GM06990 (cell line): ENCODE measurements at regions not wholly inside any gene's neighbourhood (a gene's known extent, or its start where the extent isn't known, plus 50 kb on each side); places are given as distances from the start of the nearest gene placed in this dataset.
"Not testable (repeated sequence)": the region's sequence is repeated elsewhere in the genome, so short reads cannot be mapped to it uniquely, and the experiment has no call there.

ENCODE experiments used
- DNase-seq: peaks from one replicate; pipeline ENCODE4 v3.0.0-alpha.2; 2011; ENCODE audit not compliant: insufficient read length; ENCODE audit errors: extremely low read depth
- H3K27me3 ChIP-seq: replicated peaks from 2 replicates; pipeline ENCODE4 v1.6.0; 2011; ENCODE audit warnings: low read length; ENCODE audit not compliant: control insufficient read depth, insufficient read depth
- H3K36me3 ChIP-seq: 2 replicates; pipeline ENCODE4 v1.5.1; 2011; ENCODE audit warnings: low read length; ENCODE audit not compliant: control insufficient read depth, insufficient read depth
- H3K4me3 ChIP-seq: replicated peaks from 2 replicates; pipeline ENCODE4 v1.5.1; 2011; ENCODE audit warnings: low read depth, mild to moderate bottlenecking, control low read depth, low read length
- TF ChIP-seq, protein P1 (sequence below): IDR thresholded peaks from 2 replicates; pipeline ENCODE4 v1.5.1; 2011; ENCODE audit warnings: low read length, control low read depth, mild to moderate bottlenecking, inconsistent platforms; ENCODE audit not compliant: insufficient read depth, poor library complexity, severe bottlenecking

DNA sequence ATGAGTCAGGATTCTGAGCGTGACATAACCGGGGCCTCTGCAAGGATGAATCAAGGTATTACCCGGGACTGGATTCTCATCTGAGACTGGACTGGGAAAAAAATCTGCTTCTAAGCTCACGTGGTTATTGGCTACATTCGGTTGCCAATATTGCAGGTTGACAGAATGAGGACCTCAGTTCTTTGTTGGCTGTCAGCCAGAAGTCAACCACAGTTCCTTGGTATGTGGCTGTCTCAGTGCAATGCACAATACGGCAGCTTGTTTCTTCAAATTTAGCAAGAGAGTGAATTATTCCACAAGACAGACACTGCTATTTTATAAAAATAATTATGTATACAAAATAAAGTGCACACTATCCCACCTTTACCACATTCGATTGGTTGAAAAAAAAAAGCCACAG is 424.2 kb downstream of the KLHL4 start:
- Histone ChIP-seq H3K27me3 (no peaks in the 10 kb centered on the region), H3K36me3 (no peaks in the 10 kb centered on the region), H3K4me3 (no peak overlapping the region)
- TF ChIP-seq, protein P1, sequence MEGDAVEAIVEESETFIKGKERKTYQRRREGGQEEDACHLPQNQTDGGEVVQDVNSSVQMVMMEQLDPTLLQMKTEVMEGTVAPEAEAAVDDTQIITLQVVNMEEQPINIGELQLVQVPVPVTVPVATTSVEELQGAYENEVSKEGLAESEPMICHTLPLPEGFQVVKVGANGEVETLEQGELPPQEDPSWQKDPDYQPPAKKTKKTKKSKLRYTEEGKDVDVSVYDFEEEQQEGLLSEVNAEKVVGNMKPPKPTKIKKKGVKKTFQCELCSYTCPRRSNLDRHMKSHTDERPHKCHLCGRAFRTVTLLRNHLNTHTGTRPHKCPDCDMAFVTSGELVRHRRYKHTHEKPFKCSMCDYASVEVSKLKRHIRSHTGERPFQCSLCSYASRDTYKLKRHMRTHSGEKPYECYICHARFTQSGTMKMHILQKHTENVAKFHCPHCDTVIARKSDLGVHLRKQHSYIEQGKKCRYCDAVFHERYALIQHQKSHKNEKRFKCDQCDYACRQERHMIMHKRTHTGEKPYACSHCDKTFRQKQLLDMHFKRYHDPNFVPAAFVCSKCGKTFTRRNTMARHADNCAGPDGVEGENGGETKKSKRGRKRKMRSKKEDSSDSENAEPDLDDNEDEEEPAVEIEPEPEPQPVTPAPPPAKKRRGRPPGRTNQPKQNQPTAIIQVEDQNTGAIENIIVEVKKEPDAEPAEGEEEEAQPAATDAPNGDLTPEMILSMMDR = no peak
- no peak for DNase-seq

DNA sequence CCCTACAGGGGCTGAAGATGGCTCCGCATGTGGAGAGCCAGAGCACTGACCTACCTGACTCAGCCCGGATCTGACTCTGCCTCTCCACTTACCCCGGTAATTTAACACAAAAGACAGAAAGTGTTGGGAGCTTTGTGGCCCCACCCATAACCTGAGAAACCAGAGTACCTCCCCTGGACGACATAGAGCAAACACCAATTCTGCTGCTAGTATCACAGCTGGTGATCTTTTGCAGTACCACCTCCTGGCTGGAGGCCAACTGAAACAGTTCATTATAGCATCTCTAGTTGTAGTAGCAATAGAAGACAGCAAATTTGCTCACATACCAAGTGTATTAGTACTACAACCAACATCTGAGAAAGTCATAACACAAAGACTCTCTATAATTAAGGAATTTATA is 443.9 kb downstream of the KLHL4 start:
- DNase-seq = no peak
- no peaks in the 10 kb centered on the region for H3K36me3 ChIP-seq
- no peaks in the 10 kb centered on the region for H3K27me3 ChIP-seq
- TF ChIP-seq, protein P1 = no peak
- H3K4me3 ChIP-seq = no peak overlapping the region

DNA sequence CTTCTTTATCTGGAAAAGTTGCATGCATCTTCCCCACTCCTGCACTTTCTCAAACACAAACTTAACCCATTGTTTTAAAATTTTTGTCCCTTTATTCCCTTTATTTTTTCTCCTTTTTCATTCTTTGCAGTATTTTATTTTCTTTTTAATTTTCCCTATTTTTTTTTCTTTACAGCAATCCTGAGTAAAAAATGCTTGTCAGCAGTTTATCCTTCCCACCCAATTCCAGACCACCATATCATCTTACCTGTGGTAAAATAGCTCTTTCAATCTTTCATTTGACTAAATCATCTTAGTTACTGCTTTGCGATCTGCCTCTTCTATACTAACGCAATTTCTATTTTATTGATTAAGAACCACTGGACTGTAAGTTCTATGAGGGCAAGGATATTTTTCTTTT is 450.5 kb downstream of the KLHL4 start:
- TF ChIP-seq, protein P1 = no peak
- no peaks in the 10 kb centered on the region for H3K36me3 ChIP-seq
- H3K27me3 ChIP-seq = no peaks in the 10 kb centered on the region
- no peak overlapping the region for H3K4me3 ChIP-seq
- DNase-seq = no peak

GRCh38 chrX:87972121-87972520 is 454.5 kb downstream of the KLHL4 start:
- H3K36me3 ChIP-seq, H3K27me3 ChIP-seq, H3K4me3 ChIP-seq, DNase-seq: not testable (repeated sequence)

DNA sequence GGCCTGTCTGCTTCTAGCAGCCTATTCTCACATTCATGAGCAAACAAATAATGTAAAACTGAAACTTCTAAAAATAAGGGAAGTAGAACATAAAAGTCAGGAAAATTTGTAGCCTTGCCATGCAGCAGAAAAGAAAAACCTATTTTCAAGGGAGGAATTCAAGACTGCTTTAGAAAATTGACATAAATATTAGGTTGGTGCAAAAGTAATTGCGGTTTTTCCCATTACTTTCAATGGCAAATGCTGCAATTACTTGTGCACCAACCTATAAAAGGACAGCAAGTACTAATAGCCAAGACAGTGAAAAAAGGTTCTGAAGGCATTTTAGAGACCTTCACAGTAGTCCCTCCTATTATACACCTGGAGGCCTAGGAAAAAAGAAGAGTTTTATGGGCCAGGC is 457.8 kb downstream of the KLHL4 start:
- DNase-seq = no peak
- Histone ChIP-seq H3K4me3 (no peak overlapping the region), H3K36me3 (no peaks in the 10 kb centered on the region), H3K27me3 (no peaks in the 10 kb centered on the region)
- TF ChIP-seq, protein P1 = no peak

DNA sequence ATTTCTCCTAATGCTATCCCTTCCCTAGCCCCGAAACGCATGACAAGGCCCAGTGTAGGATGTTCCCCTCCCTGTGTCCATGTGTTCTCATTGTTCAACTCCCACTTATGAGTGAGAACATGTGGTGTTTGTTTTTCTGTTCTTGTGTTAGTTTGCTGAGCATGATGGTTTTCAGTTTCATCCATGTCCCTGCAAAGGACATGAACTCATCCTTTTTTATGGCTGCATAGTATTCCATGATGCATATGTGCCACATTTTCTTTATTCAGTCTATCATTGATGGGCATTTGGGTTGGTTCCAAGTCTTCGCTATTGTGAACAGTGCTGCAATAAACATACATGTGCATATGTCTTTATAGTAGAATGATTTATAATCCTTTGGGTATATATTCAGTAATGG is 490.3 kb downstream of the KLHL4 start:
- not testable (repeated sequence) for H3K27me3 ChIP-seq, H3K36me3 ChIP-seq, DNase-seq, H3K4me3 ChIP-seq

DNA sequence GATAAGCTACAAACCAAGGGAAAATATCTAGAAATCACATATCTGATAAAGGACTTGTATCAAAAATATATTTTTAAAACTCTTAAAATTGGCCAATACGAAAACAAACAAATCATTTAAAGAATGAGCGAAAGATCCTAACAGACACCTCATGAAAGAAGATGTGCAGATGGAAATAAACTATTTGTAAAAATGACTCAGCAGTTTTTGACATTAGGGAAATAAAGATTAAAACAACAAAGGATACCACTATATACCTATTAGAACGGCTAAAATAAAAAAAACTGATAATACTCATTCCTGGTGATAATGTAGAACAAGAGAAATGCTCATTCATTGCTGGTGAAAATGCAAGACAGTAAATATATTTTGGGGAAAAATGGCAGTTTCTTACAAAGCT is 506.4 kb downstream of the KLHL4 start:
- Histone ChIP-seq H3K36me3 (no peaks in the 10 kb centered on the region), H3K27me3 (no peaks in the 10 kb centered on the region), H3K4me3 (no peak overlapping the region)
- TF ChIP-seq, protein P1 = no peak
- no peak for DNase-seq
